Esophagus squamous epithelium (tissue), 5 donors: ENCODE measurements at regions not wholly inside any gene's neighbourhood (a gene's known extent, or its start where the extent isn't known, plus 50 kb on each side); places are given as distances from the start of the nearest gene placed in this dataset.

Experiments used
- DNase-seq: peaks from one replicate; lab custom pipeline; 2025; lab: John Stamatoyannopoulos, UW
- H3K27ac ChIP-seq, 4 donors: fragments of 200-600 bp; sonication (generic); one replicate each; pipeline ENCODE4 v1.5.1; 2016 to 2019; ENCODE audit warnings: mild to moderate bottlenecking in 1 of 4
- H3K27me3 ChIP-seq, 4 donors: fragments of 200-600 bp; sonication (generic); 1 replicate in 3 of 4; 2 replicates in 1 of 4; pipeline versions ENCODE4 v1.5.1 to v1.6.0; 2017 to 2021; ENCODE audit warnings: antibody characterized with exemption in 1 of 4
- H3K36me3 ChIP-seq, 3 donors: fragments of 200-600 bp; sonication (generic); one replicate each; pipeline ENCODE4 v1.5.1; 2016 to 2019
- H3K4me1 ChIP-seq, 3 donors: fragments of 200-600 bp; sonication (generic); one replicate each; pipeline ENCODE4 v1.5.1; 2017 to 2019
- H3K4me3 ChIP-seq, 4 donors: fragments of 200-600 bp; sonication (generic); 1 replicate in 3 of 4; 2 replicates in 1 of 4; pipeline ENCODE4 v1.5.1; 2016 to 2019; ENCODE audit warnings: mild to moderate bottlenecking in 2 of 4, moderate library complexity in 1 of 4
- H3K9me3 ChIP-seq, 3 donors: fragments of 200-600 bp; sonication (generic); one replicate each; pipeline ENCODE4 v1.5.1; 2016 to 2019
- CTCF ChIP-seq, 6 experiments: fragments of 450-650 bp in 4 of 6; fragments of 200-600 bp in 2 of 6; sonication (generic) in 2 of 6; IDR thresholded peaks; one replicate each; pipeline ENCODE4 v1.5.1; 2016 to 2019; ENCODE audit warnings: antibody characterized with exemption in 6 of 6, mild to moderate bottlenecking in 4 of 6, moderate library complexity in 4 of 6
- POLR2A ChIP-seq, 4 donors: fragments of 450-650 bp; IDR thresholded peaks; one replicate each; pipeline ENCODE4 v1.6.1; 2017; ENCODE audit warnings: antibody characterized with exemption in 4 of 4, mild to moderate bottlenecking in 4 of 4, moderate library complexity in 3 of 4
- WGBS, 2 donors: methylation state at CpG; one replicate each; pipeline ENCODE4 v1.1.5; 2018; 5-methylcytosine and 5-hydroxymethylcytosine counted together
- intact Hi-C: fragments of 100-400 bp; cut with DNase I; formaldehyde crosslinking; loops from one replicate; pipeline ENCODE4 v1.15.0; 2022
- donor health status: DM: yes; HTN: yes; CAD: no.

- no peaks in the 10 kb centered on the region for H3K9me3 ChIP-seq
- TF ChIP-seq CTCF (IDR thresholded peaks at IDR 0.05) (no peak), POLR2A (IDR thresholded peaks at IDR 0.05) (no peak)
- DNase-seq, result no peak
Observed at GRCh38 chr10:2895594-2896196, 171.7 kb upstream of the PFKP start.

GRCh38 chr10:2893991-2894390 lies 173.4 kb upstream of the PFKP start:
- H3K4me1 ChIP-seq, result no peaks in the 10 kb centered on the region
- H3K27ac ChIP-seq, result no peak overlapping the region
- intact Hi-C loops, result no loop called here
- H3K9me3 ChIP-seq, result no peaks in the 10 kb centered on the region
- no peak overlapping the region for H3K4me3 ChIP-seq
- no peak for DNase-seq
- TF ChIP-seq CTCF (IDR thresholded peaks at IDR 0.05) (no peak), POLR2A (IDR thresholded peaks at IDR 0.05) (no peak)
- no peaks in the 10 kb centered on the region for H3K36me3 ChIP-seq
- 87 to 91% methylated on average over 16 of the region's 16 CpGs for WGBS, 2 donors
- H3K27me3 ChIP-seq, result no peaks in the 10 kb centered on the region

More at GRCh38 chr10:2895594-2896196, 171.7 kb upstream of the PFKP start:
- 73 to 81% methylated on average over 21 to 22 of the region's 22 CpGs for WGBS, 2 donors
- Histone ChIP-seq H3K27ac (no peak overlapping the region), H3K27me3 (no peaks in the 10 kb centered on the region), H3K4me1 (no peaks in the 10 kb centered on the region), H3K4me3 (no peak overlapping the region), H3K36me3 (no peaks in the 10 kb centered on the region)
- intact Hi-C loops, result no loop called here

- Histone ChIP-seq H3K9me3 (no peaks in the 10 kb centered on the region), H3K27ac (no peak overlapping the region), H3K36me3 (no peaks in the 10 kb centered on the region), H3K4me3 (no peak overlapping the region), H3K27me3 (no peaks in the 10 kb centered on the region), H3K4me1 (no peaks in the 10 kb centered on the region)
- WGBS, 2 donors, result 81 to 87% methylated on average over 20 of the region's 21 CpGs
- TF ChIP-seq CTCF (IDR thresholded peaks at IDR 0.05), result no peak
- no peak for TF ChIP-seq POLR2A (IDR thresholded peaks at IDR 0.05)
- intact Hi-C loops, result no loop called here
- DNase-seq, result no peak
Observed at GRCh38 chr10:2893158-2893845, 174.0 kb upstream of the PFKP start.

- TF ChIP-seq CTCF (IDR thresholded peaks at IDR 0.05), result no peak
- TF ChIP-seq POLR2A (IDR thresholded peaks at IDR 0.05), result no peak
- no peak overlapping the region for H3K4me3 ChIP-seq
- H3K36me3 ChIP-seq, result no peaks in the 10 kb centered on the region
- intact Hi-C loops, result no loop called here
- H3K27ac ChIP-seq, result no peak overlapping the region
- no peaks in the 10 kb centered on the region for H3K4me1 ChIP-seq
- H3K27me3 ChIP-seq, result no peaks in the 10 kb centered on the region
- no peak for DNase-seq
- H3K9me3 ChIP-seq, result no peaks in the 10 kb centered on the region
- WGBS, 2 donors, result 67 to 79% methylated on average over 5 of the region's 5 CpGs
Observed at GRCh38 chr10:2891770-2892124, 175.6 kb upstream of the PFKP start.

GRCh38 chr10:2891073-2891769 lies 176.1 kb upstream of the PFKP start:
- 64 to 75% methylated on average over 14 of the region's 14 CpGs for WGBS, 2 donors
- no peak overlapping the region for H3K4me3 ChIP-seq
- no peaks in the 10 kb centered on the region for H3K9me3 ChIP-seq
- H3K27ac ChIP-seq, result no peak overlapping the region
- no peaks in the 10 kb centered on the region for H3K4me1 ChIP-seq
- no peak for DNase-seq
- TF ChIP-seq POLR2A (IDR thresholded peaks at IDR 0.05), result no peak
- no peak for TF ChIP-seq CTCF (IDR thresholded peaks at IDR 0.05)
- intact Hi-C loops, result no loop called here
- H3K27me3 ChIP-seq, result no peaks in the 10 kb centered on the region
- no peaks in the 10 kb centered on the region for H3K36me3 ChIP-seq
